Activated T-cell treated with anti-CD3 and anti-CD28 coated beads for 24 hours (primary cell): ENCODE measurements at regions not wholly inside any gene's neighbourhood (a gene's known extent, or its start where the extent isn't known, plus 50 kb on each side); places are given as distances from the start of the nearest gene placed in this dataset.
"Not testable (repeated sequence)": the region's sequence is repeated elsewhere in the genome, so short reads cannot be mapped to it uniquely, and the experiment has no call there.

Experiments used
- DNase-seq: peaks from one replicate; pipeline ENCODE4 v3.0.0-alpha.2; 2020; ENCODE audit warnings: low read depth

DNA sequence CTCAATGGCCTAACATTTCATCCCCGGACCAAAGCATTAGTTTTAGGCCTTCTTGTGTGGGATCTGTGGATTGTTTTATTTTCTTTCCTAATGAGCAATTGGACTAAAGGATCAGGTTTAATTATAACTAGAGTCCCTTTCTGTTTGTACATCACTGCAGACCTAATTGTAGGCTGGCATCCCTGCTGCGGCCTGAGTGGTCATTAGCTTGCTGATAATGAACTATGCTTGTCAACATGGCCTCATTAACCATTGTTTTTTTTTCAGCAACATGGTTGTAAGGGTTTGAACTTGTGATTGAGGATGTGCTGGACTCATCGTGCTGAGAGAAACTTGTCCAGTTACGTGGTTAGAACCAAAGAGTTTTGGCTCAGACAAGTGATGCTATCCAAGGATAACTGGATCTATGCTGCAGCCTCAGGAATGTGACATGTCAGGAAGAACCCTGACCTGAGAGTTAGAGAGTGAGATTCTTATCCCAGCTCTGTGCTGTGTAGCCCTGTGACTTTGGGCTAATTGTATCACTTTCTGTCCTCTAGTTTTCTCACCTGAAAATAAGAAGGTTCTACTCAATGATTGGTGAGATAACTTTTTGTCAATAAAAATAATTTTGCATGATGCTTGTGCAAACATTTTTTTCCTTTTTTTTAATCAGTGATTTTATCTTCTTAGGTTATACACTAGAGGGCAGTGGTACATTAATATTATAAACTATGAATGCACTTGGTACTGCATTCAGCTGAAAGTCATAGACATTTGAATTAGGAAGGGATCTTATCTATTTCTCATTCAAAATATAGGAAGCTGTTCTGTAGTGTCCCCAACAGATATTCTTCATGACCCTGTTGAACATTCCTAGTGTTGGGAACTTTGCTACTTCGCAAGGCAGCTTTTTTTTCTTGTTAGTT, 140.9 kb downstream of the RNF144B start:
- DNase-seq: no peak

DNA sequence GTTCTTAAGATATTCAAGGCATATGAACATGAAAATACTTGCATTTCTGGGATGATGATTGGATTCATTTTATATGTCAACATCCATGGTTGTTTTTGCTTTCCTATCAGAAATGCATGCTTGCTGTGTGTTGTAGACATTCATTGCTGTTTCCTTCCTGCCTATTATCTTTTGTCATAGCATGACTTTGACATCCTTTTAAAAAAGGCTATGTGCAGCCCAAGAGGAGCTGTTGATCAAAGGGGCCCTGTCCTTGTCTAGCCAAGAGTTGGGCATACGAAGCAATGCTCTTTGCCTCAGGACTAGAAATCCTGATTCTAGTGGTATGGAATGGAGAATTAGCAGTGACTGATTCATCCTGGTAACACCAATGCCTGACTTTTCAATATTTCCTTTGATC, 143.1 kb downstream of the RNF144B start:
- no peak for DNase-seq

DNA sequence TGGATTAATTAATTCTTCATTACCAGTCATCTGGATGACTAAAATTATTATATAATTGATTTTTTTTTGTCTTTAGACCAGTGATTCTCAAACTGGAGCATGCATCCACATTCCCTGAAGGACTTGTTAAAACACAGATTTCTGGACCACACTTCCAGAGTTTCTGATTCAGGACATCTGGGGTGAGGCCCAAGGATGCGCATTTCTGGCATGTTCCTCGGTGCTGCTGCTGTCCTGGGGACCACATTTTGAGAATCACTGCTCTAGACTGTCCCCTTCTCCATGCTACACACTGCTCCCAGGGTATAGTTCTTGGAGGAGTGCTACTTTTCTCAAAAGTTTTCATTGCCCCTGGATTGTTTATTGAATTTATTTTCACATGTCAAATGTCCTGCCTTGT, 145.0 kb downstream of the RNF144B start:
- no peak for DNase-seq

DNA sequence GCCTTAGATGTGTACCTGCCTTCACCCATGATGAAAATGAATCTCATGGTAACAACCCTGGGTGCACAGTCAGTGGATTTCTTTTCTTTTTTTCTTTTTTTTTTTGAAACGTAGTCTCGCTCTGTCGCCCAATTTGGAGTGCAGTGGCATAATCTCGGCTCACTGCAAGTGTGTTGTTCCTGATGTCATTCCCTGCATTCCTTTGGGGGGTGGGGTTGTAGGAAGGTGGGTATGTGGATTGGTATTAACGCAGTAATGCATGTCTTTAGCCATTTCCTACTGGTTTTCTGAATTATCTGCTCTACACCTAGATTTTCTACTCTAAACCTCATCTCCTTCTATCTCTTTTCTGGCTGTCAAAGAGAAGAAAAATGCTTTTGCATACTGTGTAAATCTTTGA, 146.6 kb downstream of the RNF144B start:
- no peak for DNase-seq

DNA sequence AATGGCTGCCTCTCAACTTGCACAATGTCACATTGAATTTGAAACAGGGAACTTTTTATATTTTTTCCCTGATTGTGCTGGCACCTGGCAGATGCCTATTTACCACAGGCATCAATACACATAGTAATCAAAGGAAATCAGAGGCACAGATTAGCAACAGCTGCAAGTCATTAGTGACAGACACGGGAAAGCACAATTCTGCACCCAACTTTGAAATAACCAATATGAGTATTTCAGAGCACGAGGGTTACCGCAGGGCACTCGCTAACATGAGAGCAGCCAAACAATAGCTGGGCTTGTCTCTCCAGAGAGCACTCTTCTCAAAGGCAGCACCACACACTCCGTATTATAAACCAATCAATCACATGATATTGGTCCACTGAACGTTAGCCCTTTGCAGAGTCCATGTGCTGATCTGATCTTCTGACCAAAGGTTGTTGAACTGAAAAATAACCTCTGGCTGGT, 149.5 kb downstream of the RNF144B start:
- no peak for DNase-seq

DNA sequence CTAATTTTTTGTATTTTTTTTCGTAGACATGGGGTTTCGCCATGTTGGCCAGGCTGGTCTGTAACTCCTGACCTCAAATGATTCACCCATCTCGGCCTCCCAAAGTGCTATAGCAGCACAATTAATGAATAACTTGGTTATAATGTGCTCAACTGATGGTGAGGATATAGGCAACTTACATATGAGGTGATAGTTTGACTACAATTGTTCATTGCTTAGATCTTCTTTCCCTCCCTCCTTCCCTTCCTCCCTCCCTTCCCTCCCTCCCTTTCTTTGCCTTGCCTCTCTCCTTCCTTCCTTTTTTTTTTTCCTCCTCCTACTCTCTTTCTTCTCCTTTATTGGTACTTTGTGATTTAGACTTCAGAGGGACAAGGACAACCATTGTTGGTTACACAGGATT, 151.2 kb downstream of the RNF144B start:
- no peak for DNase-seq

DNA sequence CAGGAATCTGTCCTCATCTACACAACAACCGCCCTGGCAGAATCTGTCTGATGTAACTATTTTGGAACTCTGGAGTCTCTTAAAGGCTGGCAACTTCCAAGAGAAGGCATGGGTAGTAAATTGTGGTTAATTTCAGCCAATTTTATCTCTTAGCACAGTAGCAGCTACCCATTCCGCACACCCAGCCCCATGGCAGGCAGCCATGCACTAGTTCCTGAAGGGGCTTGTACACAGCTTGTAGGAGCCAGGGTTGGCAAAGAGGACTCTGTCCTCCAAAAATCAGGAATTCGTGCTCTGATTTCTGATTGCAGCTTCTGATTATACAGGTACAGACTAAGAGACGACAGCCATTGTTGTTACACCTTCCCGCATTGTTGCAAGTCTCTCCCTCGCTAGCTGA, 155.9 kb downstream of the RNF144B start:
- no peak for DNase-seq

DNA sequence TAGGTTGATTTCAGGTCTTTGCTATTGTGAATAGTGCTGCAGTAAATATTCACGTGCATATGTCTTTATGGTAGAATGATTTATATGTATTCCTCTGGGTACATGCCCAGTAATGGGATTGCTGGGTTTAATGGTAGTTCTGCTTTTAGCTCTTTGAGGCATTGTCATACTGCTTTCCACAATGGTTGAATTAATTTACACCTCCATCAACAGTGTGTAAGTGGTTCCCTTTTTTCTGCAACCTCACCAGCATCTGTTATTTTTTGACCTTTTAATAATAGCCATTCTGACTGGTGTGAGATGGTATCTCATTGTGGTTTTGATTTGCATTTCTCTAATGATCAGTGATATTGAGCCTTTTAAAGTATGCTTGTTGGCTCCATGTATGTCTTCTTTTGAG, 158.0 kb downstream of the RNF144B start:
- not testable (repeated sequence) for DNase-seq

DNA sequence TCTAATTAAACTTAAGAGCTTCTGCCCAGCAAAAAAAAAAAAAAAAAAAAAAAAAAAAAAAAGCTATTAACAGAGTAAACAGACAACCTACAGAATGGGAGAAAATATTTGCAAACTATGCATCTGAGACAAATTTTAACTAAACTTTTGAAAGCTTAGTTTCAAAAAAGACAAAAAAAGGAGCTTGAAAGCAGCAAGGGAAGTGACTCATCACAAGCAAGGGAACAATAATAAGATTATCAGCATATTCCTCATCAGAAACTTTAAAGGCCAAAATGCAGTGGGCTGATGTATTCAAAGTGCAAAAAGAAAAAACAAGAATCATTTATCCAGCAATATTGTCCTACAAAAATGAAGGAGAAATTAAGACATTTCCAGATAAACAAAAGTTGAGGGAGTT, 158.6 kb downstream of the RNF144B start:
- DNase-seq: no peak

DNA sequence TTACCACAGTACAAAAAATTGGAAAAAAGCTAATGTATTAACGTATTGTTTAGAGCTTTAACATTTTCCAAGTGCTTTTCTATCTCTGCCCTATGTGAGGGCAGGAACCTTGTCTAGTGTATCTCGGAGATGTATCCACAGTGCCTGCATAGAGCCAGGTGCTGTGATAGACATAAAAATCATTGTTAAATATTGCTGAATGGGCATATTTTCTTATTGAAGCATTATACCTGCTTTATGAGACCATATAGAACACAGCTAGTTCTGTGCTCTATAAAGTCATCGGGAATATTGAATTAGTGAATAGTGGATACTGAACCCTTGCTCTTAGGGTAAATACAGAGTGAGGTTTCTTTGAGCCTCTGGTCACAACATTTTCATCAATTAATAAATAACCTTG, 163.0 kb downstream of the RNF144B start:
- DNase-seq: no peak

DNA sequence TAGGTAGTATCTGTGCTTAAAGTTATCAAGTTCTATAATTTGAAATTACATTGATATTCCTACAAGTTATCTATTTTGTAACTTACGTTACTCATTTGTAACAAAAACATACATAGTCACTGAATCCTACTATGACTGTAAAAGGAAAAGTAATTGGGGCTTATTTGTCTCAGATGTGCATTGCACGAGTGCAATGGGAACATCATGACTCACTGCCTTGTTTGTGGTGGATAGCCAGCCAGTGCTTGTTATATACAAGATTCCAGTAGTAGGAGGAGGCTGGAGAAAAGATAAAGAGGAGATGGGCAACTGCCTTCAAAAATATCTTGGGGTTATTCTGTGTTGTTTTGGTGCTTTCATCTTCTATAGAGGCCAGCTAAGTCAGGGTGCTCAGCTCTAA, 164.1 kb downstream of the RNF144B start:
- no peak for DNase-seq

DNA sequence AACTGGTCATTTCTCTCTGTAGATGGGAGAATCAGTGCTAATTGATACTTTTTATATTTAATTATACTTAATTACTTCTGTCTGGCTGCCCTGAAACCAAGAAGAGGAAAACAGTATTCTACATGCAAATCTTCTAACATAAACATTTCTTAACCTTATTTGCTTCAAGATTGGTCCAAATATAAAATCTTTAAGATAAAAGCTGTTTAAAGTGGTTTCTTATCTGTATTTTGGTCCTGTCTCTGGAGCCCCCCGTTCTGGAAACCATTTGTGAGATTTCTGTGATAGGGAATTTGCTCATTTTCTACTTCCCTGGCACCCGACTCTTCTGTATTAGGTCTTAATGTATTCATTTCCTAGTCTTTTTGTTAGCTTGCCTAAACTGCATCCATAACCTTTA, 168.6 kb downstream of the RNF144B start:
- no peak for DNase-seq

DNA sequence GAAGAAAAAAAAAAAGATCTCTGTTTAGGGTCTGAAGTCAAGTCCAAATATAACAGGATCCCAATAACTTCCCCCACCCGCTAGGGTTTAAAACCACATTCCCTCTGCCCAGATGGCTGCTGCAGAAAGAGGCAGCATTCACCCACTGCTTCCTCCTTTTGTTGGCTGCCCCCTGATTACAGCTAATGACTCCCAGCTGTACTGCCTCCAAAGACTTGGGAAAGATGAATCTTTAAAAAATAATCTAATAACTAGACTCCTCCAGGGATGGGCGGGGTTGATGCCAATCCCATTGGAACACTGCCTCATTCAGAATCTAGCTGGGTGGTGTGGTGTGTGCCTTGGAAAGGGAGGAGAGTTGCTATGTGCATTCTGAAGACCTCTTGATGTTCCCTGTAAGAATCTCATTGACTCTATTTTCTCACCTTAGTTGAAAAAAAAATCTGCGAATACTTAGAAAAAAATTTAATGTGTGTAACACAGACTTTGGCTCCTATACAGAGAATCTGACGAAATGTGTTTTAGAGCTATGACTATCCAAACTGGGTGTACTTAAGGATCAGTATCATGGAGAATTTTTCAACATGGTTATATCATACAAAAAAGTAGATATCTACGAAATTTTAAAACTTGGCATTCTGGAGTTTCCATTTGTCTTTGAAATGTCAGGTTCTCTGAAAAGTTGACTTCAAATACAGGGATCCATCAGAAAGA, 174.0 kb downstream of the RNF144B start:
- no peak for DNase-seq

DNA sequence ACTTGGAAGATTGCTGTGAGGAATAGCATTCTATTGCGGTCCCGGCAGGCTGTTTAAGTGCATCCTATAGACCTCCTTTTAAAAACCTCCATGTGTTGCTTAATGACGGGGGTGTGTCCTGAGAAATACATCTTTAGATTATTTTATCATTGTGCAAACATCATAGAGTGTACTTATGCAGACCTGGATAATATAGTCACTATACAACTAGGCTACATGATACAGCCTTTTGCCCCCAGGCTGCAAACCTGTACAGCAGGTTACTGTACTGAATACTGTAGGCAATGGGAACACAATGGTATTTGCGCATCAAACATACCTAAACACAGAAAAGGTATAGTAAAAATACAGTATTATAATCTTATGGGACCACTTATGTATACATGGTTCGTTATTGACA, 175.6 kb downstream of the RNF144B start:
- no peak for DNase-seq

DNA sequence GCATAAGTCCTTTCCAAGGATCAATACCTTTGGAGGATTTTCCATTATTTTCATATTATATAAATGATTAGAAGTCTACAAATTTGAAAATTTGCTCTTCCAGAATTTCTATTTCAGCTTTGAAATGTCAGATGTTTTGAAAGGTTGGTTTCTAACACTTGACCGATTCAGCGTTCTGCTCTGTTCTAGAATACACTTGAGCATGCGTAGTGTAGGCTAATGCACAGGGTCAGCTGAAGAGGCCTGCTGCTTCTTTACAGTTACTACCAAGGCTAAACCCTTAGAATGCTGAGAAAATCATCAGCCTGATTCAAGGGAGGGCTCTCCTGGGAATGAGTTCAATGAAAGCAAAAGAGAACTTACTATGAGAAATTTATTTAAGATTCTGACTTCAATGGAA, 177.6 kb downstream of the RNF144B start:
- no peak for DNase-seq

DNA sequence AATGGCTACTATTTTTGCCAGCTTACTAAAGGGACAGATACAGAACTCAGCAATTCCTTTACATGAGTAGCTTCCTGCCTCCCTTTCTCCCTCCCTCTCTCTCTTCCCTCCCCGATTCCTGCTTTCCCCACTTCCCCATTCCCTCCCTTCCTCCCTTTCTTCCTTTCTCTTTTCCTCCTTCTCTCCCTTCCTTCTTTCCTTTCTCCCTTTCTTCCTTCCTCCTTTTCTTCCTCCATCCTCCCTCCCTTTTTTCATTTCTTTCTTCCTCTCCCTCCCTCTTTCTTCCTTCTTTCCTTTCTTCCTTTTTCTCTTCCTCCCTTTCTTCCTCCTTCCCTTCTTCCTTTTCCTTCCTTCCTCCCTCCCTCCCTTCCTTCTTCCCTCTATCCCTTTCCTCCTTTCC, 178.1 kb downstream of the RNF144B start:
- DNase-seq: no peak

DNA sequence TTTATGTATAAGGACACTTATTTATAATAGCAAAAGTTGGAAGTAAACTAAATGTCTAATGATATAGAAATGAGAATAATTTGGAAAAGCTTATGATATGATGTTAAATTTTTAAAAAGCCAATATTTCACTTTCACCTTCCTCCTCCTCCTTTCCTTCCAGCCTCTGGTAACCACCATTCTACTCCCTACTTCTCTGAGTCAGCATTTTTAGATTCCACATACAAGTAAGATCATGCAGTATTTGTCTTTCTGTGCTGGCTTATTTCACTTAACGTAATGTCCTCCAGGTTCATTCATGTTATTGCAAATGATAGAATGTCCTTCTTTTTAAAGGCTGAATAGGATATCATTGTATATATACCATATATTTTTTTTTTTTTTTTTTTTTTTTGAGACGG, 180.2 kb downstream of the RNF144B start:
- DNase-seq: no peak

DNA sequence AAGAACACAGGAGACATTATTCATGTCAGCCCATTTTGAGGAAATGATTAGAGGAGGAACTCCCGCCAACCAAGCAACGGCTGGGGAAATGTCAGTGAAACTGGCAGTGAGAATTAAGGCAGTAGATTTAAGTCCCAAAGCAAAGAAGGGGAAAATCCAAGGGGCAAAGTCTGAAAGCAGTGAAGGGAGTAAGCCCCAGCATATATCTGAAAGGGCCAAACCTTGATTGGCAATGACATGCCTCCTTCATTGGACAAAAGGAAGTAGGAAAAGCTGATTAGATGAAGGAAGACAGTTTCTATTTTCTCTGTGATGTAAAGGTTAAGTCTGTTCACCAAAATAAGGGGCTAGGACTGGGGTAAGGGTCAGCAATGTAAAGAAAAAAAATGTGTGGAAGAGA, 190.3 kb downstream of the RNF144B start:
- no peak for DNase-seq

DNA sequence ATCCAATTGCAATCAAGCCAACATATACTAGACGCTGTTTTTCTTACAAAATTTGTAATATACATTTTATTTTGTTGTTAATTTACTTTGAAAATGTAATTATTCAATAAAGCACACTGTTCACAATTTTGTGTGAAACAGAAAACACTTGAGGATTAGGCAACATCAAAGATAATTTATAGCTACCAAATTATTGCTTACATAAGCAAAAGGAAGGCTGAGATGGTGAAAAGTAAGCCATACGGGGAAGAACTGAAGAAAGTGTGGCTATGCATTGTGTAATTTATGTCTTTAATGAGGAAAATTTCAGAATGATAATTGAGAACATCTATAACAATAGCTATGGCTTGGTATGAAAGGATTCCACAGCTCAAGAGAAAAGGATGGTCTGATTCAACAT, 192.0 kb downstream of the RNF144B start:
- DNase-seq: no peak

DNA sequence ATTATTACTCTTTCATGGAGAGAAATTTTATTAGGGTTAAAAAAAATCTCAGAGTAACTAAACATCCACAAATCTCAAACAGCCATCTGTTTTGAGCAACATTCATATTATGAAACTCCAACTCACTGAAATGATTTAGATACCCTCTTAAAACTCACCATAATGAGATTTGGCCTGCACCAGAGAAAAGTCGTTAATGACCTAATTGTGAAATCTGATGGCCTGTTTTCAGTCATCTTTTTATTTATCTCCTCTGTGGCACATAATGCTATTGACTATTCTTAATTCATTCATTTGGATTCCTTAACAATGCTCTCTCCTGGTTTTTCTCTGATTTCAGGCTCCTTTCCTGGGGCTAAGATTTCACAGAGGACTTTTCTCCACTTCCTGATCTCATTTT, 192.7 kb downstream of the RNF144B start:
- DNase-seq: no peak

DNA sequence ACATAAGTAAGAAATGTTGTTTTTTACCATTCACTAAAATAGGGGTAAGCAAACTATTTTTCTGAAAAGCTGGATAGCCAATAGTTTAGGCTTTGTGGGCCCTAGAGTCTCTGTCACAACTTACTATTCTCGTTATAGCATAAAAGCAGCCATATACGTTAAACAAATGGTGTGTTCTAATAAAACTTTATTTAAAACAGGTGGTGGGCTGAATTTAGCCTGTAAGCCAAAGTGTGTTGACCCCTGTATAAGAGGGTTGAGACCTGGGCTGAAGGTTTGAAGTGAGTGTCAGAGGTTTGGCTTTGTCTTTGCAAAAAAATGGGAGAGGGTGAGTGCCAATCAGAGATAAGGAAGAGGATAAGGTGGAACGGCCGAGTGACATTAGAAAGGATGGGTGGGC, 197.2 kb downstream of the RNF144B start:
- no peak for DNase-seq

DNA sequence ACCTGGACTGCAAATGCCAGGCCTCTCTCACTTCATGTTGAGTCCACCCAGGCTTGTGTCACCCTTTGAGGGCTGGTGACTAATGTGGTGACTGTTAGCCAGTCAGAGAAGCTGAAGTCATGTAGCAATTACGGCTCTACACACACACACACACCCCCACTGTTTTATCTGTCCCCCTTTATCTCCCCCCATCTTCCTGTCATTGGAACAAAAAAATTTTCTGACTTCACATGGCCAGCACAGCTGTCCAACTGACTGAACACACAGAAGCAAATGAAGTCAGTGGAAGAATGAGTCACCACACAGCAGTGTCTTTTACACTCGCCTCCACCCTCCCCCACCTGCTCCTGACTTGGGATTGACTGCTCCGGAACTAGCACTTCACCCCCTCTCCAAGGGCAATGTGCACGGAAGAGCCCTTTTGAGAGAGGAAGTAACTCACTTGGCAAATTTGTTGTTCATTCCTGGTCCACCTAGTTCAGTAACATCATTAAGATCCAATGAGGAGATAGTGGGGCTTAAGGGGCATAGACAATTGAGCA, 198.0 kb downstream of the RNF144B start:
- no peak for DNase-seq

DNA sequence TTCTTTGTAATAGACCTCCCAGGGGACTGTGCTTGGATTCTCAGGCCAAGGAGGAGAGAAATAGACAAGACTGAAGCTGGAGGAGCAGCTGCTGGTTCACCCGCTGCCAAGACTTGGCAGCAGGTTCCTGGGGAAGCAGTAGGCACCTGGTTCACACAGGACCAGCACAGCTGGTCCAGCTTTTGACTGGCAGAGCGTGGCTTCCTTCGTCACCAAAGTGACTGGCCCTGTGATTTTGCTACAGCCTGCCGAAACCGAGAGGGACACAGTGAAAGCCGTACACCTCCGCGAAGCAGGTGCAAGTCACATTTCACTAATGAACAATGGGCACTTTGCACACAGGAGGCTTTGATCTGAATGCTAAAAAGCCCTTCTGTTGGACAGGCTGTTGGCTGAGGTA, 199.0 kb downstream of the RNF144B start:
- DNase-seq: no peak
